ENCODE measurements at regions not wholly inside any gene's neighbourhood (a gene's known extent, or its start where the extent isn't known, plus 50 kb on each side); places are given as distances from the start of the nearest gene placed in this dataset.

DNA sequence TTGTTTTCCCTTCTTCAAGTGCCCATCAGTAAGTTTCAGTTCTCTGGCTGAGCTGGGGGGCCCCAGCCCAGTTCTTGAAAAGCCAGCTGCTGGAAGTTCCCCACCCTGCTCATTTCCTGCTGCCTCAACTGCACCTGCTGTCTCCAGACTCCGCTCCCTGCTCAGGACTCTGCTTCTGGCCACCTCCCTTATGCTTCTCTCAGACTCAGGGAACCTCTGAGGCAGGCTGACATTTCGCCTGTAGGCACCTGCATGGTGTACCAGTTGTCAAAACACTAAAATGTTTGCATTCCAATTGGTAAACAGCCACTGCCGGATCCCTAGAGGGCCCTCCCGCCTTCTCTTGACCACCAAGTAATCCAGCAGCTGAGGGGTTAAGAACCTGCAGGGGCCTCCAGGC lies 136.5 kb upstream of the VRK1 start:
- no peaks in the 10 kb centered on the region for H3K9me3 ChIP-seq (ENCODE audit: control insufficient read depth, insufficient read depth, low read depth, low read length)
- no peaks in the 10 kb centered on the region for H3K4me1 ChIP-seq (ENCODE audit: control insufficient read depth, insufficient read depth, low read length)
- no peaks in the 10 kb centered on the region for H3K36me3 ChIP-seq (ENCODE audit: control insufficient read depth in 2 of 2, insufficient read depth in 1 of 2, low read length in 2 of 2)
- CTCF ChIA-PET, result interaction anchor here (0.6 to 0.7 kb wide), 2 partner anchors 8 to 184 kb away, joined by 3 read pairs; no protein-coding TSS in a partner anchor
- H3K4me3 ChIP-seq (ENCODE audit: low read depth, low read length), result no peak overlapping the region
- POLR2A ChIA-PET, result no interaction called here
- H3K27ac ChIP-seq (ENCODE audit: extremely low read depth, low read depth, low read length), result no peak overlapping the region
- TF ChIP-seq ZNF514 (tag by site-specific recombination; IDR thresholded peaks at IDR 0.05), result no peak
- TF ChIP-seq ZNF174 (tag by site-specific recombination; IDR thresholded peaks at IDR 0.05), result no peak
- no peak for TF ChIP-seq ZFHX2 (tag by site-specific recombination; conservative IDR thresholded peaks at IDR 0.05)

DNA sequence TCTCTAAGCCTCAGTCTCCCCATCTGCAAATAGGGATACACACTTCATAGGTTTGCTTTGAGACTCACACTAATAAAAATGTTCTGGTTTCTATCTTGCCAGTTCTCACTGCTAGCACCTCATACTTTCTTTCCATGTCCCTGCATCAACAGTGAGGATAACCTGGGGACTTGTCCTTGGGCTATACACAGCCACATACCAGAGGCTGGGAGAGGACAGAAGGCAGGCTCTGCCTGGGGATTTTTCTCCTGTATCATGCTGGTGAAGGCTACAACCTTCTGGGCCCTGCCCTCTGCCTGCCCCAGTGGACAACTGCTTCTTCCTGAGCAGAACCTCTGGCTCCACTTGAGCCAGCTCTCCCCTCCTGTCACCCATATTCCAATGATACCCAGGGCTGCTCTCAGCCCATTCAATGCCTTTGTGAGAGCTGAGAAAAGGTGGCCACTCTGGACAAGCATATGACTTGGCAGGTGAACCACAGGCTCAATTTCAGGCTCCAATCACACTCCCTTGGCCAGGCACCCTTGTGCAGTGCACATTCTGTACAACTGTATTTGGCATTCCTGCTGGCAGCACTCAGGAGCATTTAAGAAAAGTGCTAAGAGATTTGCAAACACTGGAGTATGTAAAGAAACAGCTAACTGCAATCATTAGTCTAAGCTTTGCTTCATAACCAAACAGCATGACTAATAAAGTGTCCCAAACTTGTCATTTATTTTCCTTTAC lies 135.8 kb upstream of the VRK1 start:
- Histone ChIP-seq H3K36me3 (ENCODE audit: control insufficient read depth in 2 of 2, insufficient read depth in 1 of 2, low read length in 2 of 2) (no peaks in the 10 kb centered on the region), H3K27ac (ENCODE audit: extremely low read depth, low read depth, low read length) (no peak overlapping the region), H3K9me3 (ENCODE audit: control insufficient read depth, insufficient read depth, low read depth, low read length) (no peaks in the 10 kb centered on the region), H3K4me3 (ENCODE audit: low read depth, low read length) (no peak overlapping the region), H3K4me1 (ENCODE audit: control insufficient read depth, insufficient read depth, low read length) (no peaks in the 10 kb centered on the region)
- ChIA-PET POLR2A (no interaction called here), CTCF (no interaction called here)
- TF ChIP-seq, protein P1, sequence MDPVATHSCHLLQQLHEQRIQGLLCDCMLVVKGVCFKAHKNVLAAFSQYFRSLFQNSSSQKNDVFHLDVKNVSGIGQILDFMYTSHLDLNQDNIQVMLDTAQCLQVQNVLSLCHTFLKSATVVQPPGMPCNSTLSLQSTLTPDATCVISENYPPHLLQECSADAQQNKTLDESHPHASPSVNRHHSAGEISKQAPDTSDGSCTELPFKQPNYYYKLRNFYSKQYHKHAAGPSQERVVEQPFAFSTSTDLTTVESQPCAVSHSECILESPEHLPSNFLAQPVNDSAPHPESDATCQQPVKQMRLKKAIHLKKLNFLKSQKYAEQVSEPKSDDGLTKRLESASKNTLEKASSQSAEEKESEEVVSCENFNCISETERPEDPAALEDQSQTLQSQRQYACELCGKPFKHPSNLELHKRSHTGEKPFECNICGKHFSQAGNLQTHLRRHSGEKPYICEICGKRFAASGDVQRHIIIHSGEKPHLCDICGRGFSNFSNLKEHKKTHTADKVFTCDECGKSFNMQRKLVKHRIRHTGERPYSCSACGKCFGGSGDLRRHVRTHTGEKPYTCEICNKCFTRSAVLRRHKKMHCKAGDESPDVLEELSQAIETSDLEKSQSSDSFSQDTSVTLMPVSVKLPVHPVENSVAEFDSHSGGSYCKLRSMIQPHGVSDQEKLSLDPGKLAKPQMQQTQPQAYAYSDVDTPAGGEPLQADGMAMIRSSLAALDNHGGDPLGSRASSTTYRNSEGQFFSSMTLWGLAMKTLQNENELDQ (tag by site-specific recombination; IDR thresholded peaks at IDR 0.05; ENCODE audit: low read depth), result no peak

- TF ChIP-seq KLF7 (tag by site-specific recombination; IDR thresholded peaks at IDR 0.05; ENCODE audit: borderline replicate concordance), result no peak
- no peak for TF ChIP-seq ZNF555 (tag by site-specific recombination; conservative IDR thresholded peaks at IDR 0.05)
- TF ChIP-seq, protein P2, sequence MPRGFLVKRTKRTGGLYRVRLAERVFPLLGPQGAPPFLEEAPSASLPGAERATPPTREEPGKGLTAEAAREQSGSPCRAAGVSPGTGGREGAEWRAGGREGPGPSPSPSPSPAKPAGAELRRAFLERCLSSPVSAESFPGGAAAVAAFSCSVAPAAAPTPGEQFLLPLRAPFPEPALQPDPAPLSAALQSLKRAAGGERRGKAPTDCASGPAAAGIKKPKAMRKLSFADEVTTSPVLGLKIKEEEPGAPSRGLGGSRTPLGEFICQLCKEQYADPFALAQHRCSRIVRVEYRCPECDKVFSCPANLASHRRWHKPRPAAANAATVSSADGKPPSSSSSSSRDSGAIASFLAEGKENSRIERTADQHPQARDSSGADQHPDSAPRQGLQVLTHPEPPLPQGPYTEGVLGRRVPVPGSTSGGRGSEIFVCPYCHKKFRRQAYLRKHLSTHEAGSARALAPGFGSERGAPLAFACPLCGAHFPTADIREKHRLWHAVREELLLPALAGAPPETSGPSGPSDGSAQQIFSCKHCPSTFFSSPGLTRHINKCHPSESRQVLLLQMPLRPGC (tag by site-specific recombination; IDR thresholded peaks at IDR 0.05), result no peak
- no peak for TF ChIP-seq ZNF391 (tag by site-specific recombination; IDR thresholded peaks at IDR 0.05; ENCODE audit: borderline replicate concordance, low read depth)
- TF ChIP-seq ZNF184 (tag by site-specific recombination; IDR thresholded peaks at IDR 0.05), result no peak
- Histone ChIP-seq H3K4me3 (ENCODE audit: low read depth, low read length) (no peak overlapping the region), H3K4me1 (ENCODE audit: control insufficient read depth, insufficient read depth, low read length) (no peaks in the 10 kb centered on the region), H3K36me3 (ENCODE audit: control insufficient read depth in 2 of 2, insufficient read depth in 1 of 2, low read length in 2 of 2) (no peaks in the 10 kb centered on the region), H3K27ac (ENCODE audit: extremely low read depth, low read depth, low read length) (no peak overlapping the region), H3K9me3 (ENCODE audit: control insufficient read depth, insufficient read depth, low read depth, low read length) (no peaks in the 10 kb centered on the region)
- POLR2A ChIA-PET, result no interaction called here
- CTCF ChIA-PET, result interaction anchor here (0.6 kb wide), 1 partner anchor 17 kb away, joined by 3 read pairs; no protein-coding TSS in a partner anchor
Measured at GRCh38 chr14:96662116-96662970, 134.8 kb upstream of the VRK1 start.

- ChIA-PET CTCF (no interaction called here), POLR2A (no interaction called here)
- Histone ChIP-seq H3K36me3 (ENCODE audit: control insufficient read depth in 2 of 2, insufficient read depth in 1 of 2, low read length in 2 of 2) (no peaks in the 10 kb centered on the region), H3K9me3 (ENCODE audit: control insufficient read depth, insufficient read depth, low read depth, low read length) (no peaks in the 10 kb centered on the region), H3K27ac (ENCODE audit: extremely low read depth, low read depth, low read length) (no peak overlapping the region), H3K4me3 (ENCODE audit: low read depth, low read length) (no peak overlapping the region), H3K4me1 (ENCODE audit: control insufficient read depth, insufficient read depth, low read length) (no peaks in the 10 kb centered on the region)
- TF ChIP-seq ZNF600 (tag by site-specific recombination; IDR thresholded peaks at IDR 0.05) (no peak), ZNF658 (tag by site-specific recombination; IDR thresholded peaks at IDR 0.05) (no peak), ZNF670 (tag by site-specific recombination; IDR thresholded peaks at IDR 0.05; ENCODE audit: low read depth) (no peak), ZNF132 (tag by site-specific recombination; IDR thresholded peaks at IDR 0.05; ENCODE audit: borderline replicate concordance) (no peak), ZNF423 (tag by site-specific recombination; IDR thresholded peaks at IDR 0.05) (no peak), ZNF398 (tag by site-specific recombination; IDR thresholded peaks at IDR 0.05) (no peak), ZNF341 (tag by site-specific recombination; IDR thresholded peaks at IDR 0.05; ENCODE audit: low read depth) (no peak)
- TF ChIP-seq, protein P1 (tag by site-specific recombination; IDR thresholded peaks at IDR 0.05; ENCODE audit: low read depth), result no peak
Measured at GRCh38 chr14:96663076-96663475, 134.1 kb upstream of the VRK1 start.
